OCI-LY3 (cell line): ENCODE measurements at regions not wholly inside any gene's neighbourhood (a gene's known extent, or its start where the extent isn't known, plus 50 kb on each side); places are given as distances from the start of the nearest gene placed in this dataset.

Experiments used
- EZH2phosphoT487 ChIP-seq: fragments of 200-600 bp; shearing (Covaris generic); IDR thresholded peaks from 2 replicates; pipeline ENCODE4 v1.6.1; 2018; ENCODE audit warnings: antibody characterized with exemption, mixed run types, low read depth
- TF ChIP-seq, protein P1 (sequence below): fragments of 200-600, 300-600 bp; sonication (generic); IDR thresholded peaks from 2 replicates; pipeline ENCODE4 v1.5.1; 2014; ENCODE audit warnings: antibody characterized with exemption, low read length, low read depth

DNA sequence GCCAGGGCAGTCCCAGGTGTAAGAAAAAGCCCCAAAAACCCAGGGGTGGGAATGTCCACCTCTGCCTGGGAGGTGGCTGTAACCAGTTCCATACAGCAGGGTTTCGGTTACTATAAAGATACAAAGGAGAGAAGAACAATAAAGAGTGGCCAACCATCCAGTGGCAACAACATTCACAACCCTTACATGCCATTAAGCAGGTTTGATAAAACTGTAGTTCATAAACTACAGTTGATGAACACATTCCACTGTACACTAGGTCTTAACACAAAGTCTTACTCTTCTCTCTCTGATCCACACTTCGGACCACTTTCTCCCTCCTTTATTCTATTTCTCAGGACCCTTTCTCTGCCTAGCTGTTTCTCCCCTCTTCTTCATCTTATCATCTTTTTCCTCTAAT is 152.0 kb downstream of the TLE3 start:
- TF ChIP-seq EZH2phosphoT487, result no peak
- TF ChIP-seq, protein P1, sequence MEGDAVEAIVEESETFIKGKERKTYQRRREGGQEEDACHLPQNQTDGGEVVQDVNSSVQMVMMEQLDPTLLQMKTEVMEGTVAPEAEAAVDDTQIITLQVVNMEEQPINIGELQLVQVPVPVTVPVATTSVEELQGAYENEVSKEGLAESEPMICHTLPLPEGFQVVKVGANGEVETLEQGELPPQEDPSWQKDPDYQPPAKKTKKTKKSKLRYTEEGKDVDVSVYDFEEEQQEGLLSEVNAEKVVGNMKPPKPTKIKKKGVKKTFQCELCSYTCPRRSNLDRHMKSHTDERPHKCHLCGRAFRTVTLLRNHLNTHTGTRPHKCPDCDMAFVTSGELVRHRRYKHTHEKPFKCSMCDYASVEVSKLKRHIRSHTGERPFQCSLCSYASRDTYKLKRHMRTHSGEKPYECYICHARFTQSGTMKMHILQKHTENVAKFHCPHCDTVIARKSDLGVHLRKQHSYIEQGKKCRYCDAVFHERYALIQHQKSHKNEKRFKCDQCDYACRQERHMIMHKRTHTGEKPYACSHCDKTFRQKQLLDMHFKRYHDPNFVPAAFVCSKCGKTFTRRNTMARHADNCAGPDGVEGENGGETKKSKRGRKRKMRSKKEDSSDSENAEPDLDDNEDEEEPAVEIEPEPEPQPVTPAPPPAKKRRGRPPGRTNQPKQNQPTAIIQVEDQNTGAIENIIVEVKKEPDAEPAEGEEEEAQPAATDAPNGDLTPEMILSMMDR, result no peak
